ENCODE measurements at regions not wholly inside any gene's neighbourhood (a gene's known extent, or its start where the extent isn't known, plus 50 kb on each side); places are given as distances from the start of the nearest gene placed in this dataset.

GRCh38 chr9:124132671-124133147, 121.1 kb downstream of the LHX2 start:
- WGBS (ENCODE audit: insufficient coverage): 97% methylated on average over 10 of the region's 10 CpGs
- H3K4me1 ChIP-seq (ENCODE audit: control extremely low read depth in 1 of 4, control insufficient read depth in 4 of 4, insufficient read depth in 4 of 4, low read length in 3 of 4): no peaks in the 10 kb centered on the region
- no peaks in the 10 kb centered on the region for H3K36me3 ChIP-seq (ENCODE audit: control insufficient read depth in 4 of 4, insufficient read depth in 4 of 4, low read length in 3 of 4)
- no peaks in the 10 kb centered on the region for H3K9me3 ChIP-seq (ENCODE audit: control extremely low read depth in 1 of 5, control insufficient read depth in 4 of 5, insufficient read depth in 2 of 5, low read depth in 1 of 5, low read length in 4 of 5)
- H3K4me3 ChIP-seq (ENCODE audit: control insufficient read depth in 1 of 7, extremely low read depth in 1 of 7, insufficient read depth in 4 of 7, low read depth in 2 of 7, low read length in 6 of 7): no peak overlapping the region
- POLR2A ChIA-PET: interaction anchor here (0.6 kb wide), 1 partner anchor 189 kb away, joined by 3 read pairs; no protein-coding TSS in a partner anchor
- no peak overlapping the region for H3K27ac ChIP-seq (ENCODE audit: insufficient read depth in 1 of 2, low read depth in 1 of 2, low read length in 2 of 2, poor library complexity in 1 of 2, severe bottlenecking in 2 of 2)
- H3K27me3 ChIP-seq (replicated peaks in 2 of 5; ENCODE audit: control insufficient read depth in 4 of 5, insufficient read depth in 5 of 5, low read length in 4 of 5): no peaks in the 10 kb centered on the region
- DNase-seq: no peak
- CTCF ChIA-PET: interaction anchor here (1.0 to 2.9 kb wide), 9 partner anchors 71 to 255 kb away, joined by 3 to 8 read pairs (median 4); no protein-coding TSS in a partner anchor

GRCh38 chr9:124133727-124134126, 122.2 kb downstream of the LHX2 start:
- WGBS (ENCODE audit: insufficient coverage): 92% methylated on average over 2 of the region's 6 CpGs
- DNase-seq: peak; percentile 51 to 70 (median 65)

GRCh38 chr9:124134526-124134925, 123.0 kb downstream of the LHX2 start:
- CTCF ChIA-PET: interaction anchor here (0.7 to 2.8 kb wide), 4 partner anchors 133 to 185 kb away, joined by 3 to 8 read pairs (median 4); no protein-coding TSS in a partner anchor

More at GRCh38 chr9:124133727-124134126, 122.2 kb downstream of the LHX2 start:
- CTCF ChIA-PET: interaction anchor here (0.7 to 2.9 kb wide), 12 partner anchors 13 to 254 kb away, joined by 3 to 8 read pairs (median 4); no protein-coding TSS in a partner anchor
- POLR2A ChIA-PET: interaction anchor here (0.6 kb wide), 1 partner anchor 269 kb away, joined by 4 read pairs; no protein-coding TSS in a partner anchor
- Histone ChIP-seq H3K4me3 (ENCODE audit: control insufficient read depth in 1 of 7, extremely low read depth in 1 of 7, insufficient read depth in 4 of 7, low read depth in 2 of 7, low read length in 6 of 7) (no peak overlapping the region), H3K27me3 (replicated peaks in 2 of 5; ENCODE audit: control insufficient read depth in 4 of 5, insufficient read depth in 5 of 5, low read length in 4 of 5) (no peaks in the 10 kb centered on the region), H3K27ac (ENCODE audit: insufficient read depth in 1 of 2, low read depth in 1 of 2, low read length in 2 of 2, poor library complexity in 1 of 2, severe bottlenecking in 2 of 2) (no peak overlapping the region), H3K36me3 (ENCODE audit: control insufficient read depth in 4 of 4, insufficient read depth in 4 of 4, low read length in 3 of 4) (no peaks in the 10 kb centered on the region), H3K9me3 (ENCODE audit: control extremely low read depth in 1 of 5, control insufficient read depth in 4 of 5, insufficient read depth in 2 of 5, low read depth in 1 of 5, low read length in 4 of 5) (no peaks in the 10 kb centered on the region), H3K4me1 (ENCODE audit: control extremely low read depth in 1 of 4, control insufficient read depth in 4 of 4, insufficient read depth in 4 of 4, low read length in 3 of 4) (no peaks in the 10 kb centered on the region)

GRCh38 chr9:124135813-124136365, 121.9 kb upstream of the NEK6 start:
- Histone ChIP-seq H3K4me3 (ENCODE audit: control insufficient read depth in 1 of 7, extremely low read depth in 1 of 7, insufficient read depth in 4 of 7, low read depth in 2 of 7, low read length in 6 of 7) (no peak overlapping the region), H3K9me3 (ENCODE audit: control extremely low read depth in 1 of 5, control insufficient read depth in 4 of 5, insufficient read depth in 2 of 5, low read depth in 1 of 5, low read length in 4 of 5) (no peaks in the 10 kb centered on the region), H3K4me1 (ENCODE audit: control extremely low read depth in 1 of 4, control insufficient read depth in 4 of 4, insufficient read depth in 4 of 4, low read length in 3 of 4) (no peaks in the 10 kb centered on the region), H3K36me3 (ENCODE audit: control insufficient read depth in 4 of 4, insufficient read depth in 4 of 4, low read length in 3 of 4) (no peaks in the 10 kb centered on the region), H3K27ac (ENCODE audit: insufficient read depth in 1 of 2, low read depth in 1 of 2, low read length in 2 of 2, poor library complexity in 1 of 2, severe bottlenecking in 2 of 2) (no peak overlapping the region), H3K27me3 (replicated peaks in 2 of 5; ENCODE audit: control insufficient read depth in 4 of 5, insufficient read depth in 5 of 5, low read length in 4 of 5) (no peaks in the 10 kb centered on the region)
- ChIA-PET POLR2A (no interaction called here), CTCF (interaction anchor here (0.8 kb wide), 1 partner anchor 10 kb away, joined by 3 read pairs; no protein-coding TSS in a partner anchor)
- WGBS (ENCODE audit: insufficient coverage): 100% methylated on average over 1 of the region's 1 CpG
- DNase-seq: no peak

More at GRCh38 chr9:124134526-124134925, 123.0 kb downstream of the LHX2 start:
- Histone ChIP-seq H3K4me1 (ENCODE audit: control extremely low read depth in 1 of 4, control insufficient read depth in 4 of 4, insufficient read depth in 4 of 4, low read length in 3 of 4) (no peaks in the 10 kb centered on the region), H3K36me3 (ENCODE audit: control insufficient read depth in 4 of 4, insufficient read depth in 4 of 4, low read length in 3 of 4) (no peaks in the 10 kb centered on the region), H3K27me3 (replicated peaks in 2 of 5; ENCODE audit: control insufficient read depth in 4 of 5, insufficient read depth in 5 of 5, low read length in 4 of 5) (no peaks in the 10 kb centered on the region), H3K4me3 (ENCODE audit: control insufficient read depth in 1 of 7, extremely low read depth in 1 of 7, insufficient read depth in 4 of 7, low read depth in 2 of 7, low read length in 6 of 7) (no peak overlapping the region), H3K27ac (ENCODE audit: insufficient read depth in 1 of 2, low read depth in 1 of 2, low read length in 2 of 2, poor library complexity in 1 of 2, severe bottlenecking in 2 of 2) (no peak overlapping the region), H3K9me3 (ENCODE audit: control extremely low read depth in 1 of 5, control insufficient read depth in 4 of 5, insufficient read depth in 2 of 5, low read depth in 1 of 5, low read length in 4 of 5) (no peaks in the 10 kb centered on the region)
- POLR2A ChIA-PET: no interaction called here
- no peak for DNase-seq
- no CpG with 5 or more reads among the region's 3 CpGs for WGBS (ENCODE audit: insufficient coverage)

- no peaks in the 10 kb centered on the region for H3K4me1 ChIP-seq (ENCODE audit: control extremely low read depth in 1 of 4, control insufficient read depth in 4 of 4, insufficient read depth in 4 of 4, low read length in 3 of 4)
- H3K4me3 ChIP-seq (ENCODE audit: control insufficient read depth in 1 of 7, extremely low read depth in 1 of 7, insufficient read depth in 4 of 7, low read depth in 2 of 7, low read length in 6 of 7): no peak overlapping the region
- no peaks in the 10 kb centered on the region for H3K36me3 ChIP-seq (ENCODE audit: control insufficient read depth in 4 of 4, insufficient read depth in 4 of 4, low read length in 3 of 4)
- H3K9me3 ChIP-seq (ENCODE audit: control extremely low read depth in 1 of 5, control insufficient read depth in 4 of 5, insufficient read depth in 2 of 5, low read depth in 1 of 5, low read length in 4 of 5): no peaks in the 10 kb centered on the region
- no peak for DNase-seq
- ChIA-PET CTCF (no interaction called here), POLR2A (interaction anchor here (0.6 kb wide), 1 partner anchor 24 kb away, joined by 3 read pairs; no protein-coding TSS in a partner anchor)
- H3K27ac ChIP-seq (ENCODE audit: insufficient read depth in 1 of 2, low read depth in 1 of 2, low read length in 2 of 2, poor library complexity in 1 of 2, severe bottlenecking in 2 of 2): no peak overlapping the region
- 99% methylated on average over 7 of the region's 16 CpGs for WGBS (ENCODE audit: insufficient coverage)
- no peaks in the 10 kb centered on the region for H3K27me3 ChIP-seq (replicated peaks in 2 of 5; ENCODE audit: control insufficient read depth in 4 of 5, insufficient read depth in 5 of 5, low read length in 4 of 5)
Measured at GRCh38 chr9:124137009-124137943, 120.5 kb upstream of the NEK6 start.

GRCh38 chr9:124137944-124138335, 119.8 kb upstream of the NEK6 start:
- no peaks in the 10 kb centered on the region for H3K9me3 ChIP-seq (ENCODE audit: control extremely low read depth in 1 of 5, control insufficient read depth in 4 of 5, insufficient read depth in 2 of 5, low read depth in 1 of 5, low read length in 4 of 5)
- no peak overlapping the region for H3K27ac ChIP-seq (ENCODE audit: insufficient read depth in 1 of 2, low read depth in 1 of 2, low read length in 2 of 2, poor library complexity in 1 of 2, severe bottlenecking in 2 of 2)
- H3K36me3 ChIP-seq (ENCODE audit: control insufficient read depth in 4 of 4, insufficient read depth in 4 of 4, low read length in 3 of 4): no peaks in the 10 kb centered on the region
- CTCF ChIA-PET: no interaction called here
- no peak for DNase-seq
- 100% methylated on average over 3 of the region's 3 CpGs for WGBS (ENCODE audit: insufficient coverage)
- H3K4me1 ChIP-seq (ENCODE audit: control extremely low read depth in 1 of 4, control insufficient read depth in 4 of 4, insufficient read depth in 4 of 4, low read length in 3 of 4): no peaks in the 10 kb centered on the region
- H3K27me3 ChIP-seq (replicated peaks in 2 of 5; ENCODE audit: control insufficient read depth in 4 of 5, insufficient read depth in 5 of 5, low read length in 4 of 5): no peaks in the 10 kb centered on the region
- H3K4me3 ChIP-seq (ENCODE audit: control insufficient read depth in 1 of 7, extremely low read depth in 1 of 7, insufficient read depth in 4 of 7, low read depth in 2 of 7, low read length in 6 of 7): no peak overlapping the region
- POLR2A ChIA-PET: no interaction called here

GRCh38 chr9:124139001-124139400, 118.7 kb upstream of the NEK6 start:
- H3K4me3 ChIP-seq (ENCODE audit: control insufficient read depth in 1 of 7, extremely low read depth in 1 of 7, insufficient read depth in 4 of 7, low read depth in 2 of 7, low read length in 6 of 7): no peak overlapping the region
- no peaks in the 10 kb centered on the region for H3K27me3 ChIP-seq (replicated peaks in 2 of 5; ENCODE audit: control insufficient read depth in 4 of 5, insufficient read depth in 5 of 5, low read length in 4 of 5)
- CTCF ChIA-PET: no interaction called here
- POLR2A ChIA-PET: no interaction called here
- H3K4me1 ChIP-seq (ENCODE audit: control extremely low read depth in 1 of 4, control insufficient read depth in 4 of 4, insufficient read depth in 4 of 4, low read length in 3 of 4): no peaks in the 10 kb centered on the region
- no peaks in the 10 kb centered on the region for H3K9me3 ChIP-seq (ENCODE audit: control extremely low read depth in 1 of 5, control insufficient read depth in 4 of 5, insufficient read depth in 2 of 5, low read depth in 1 of 5, low read length in 4 of 5)
- WGBS (ENCODE audit: insufficient coverage): 100% methylated on average over 1 of the region's 1 CpG
- no peak for DNase-seq
- no peaks in the 10 kb centered on the region for H3K36me3 ChIP-seq (ENCODE audit: control insufficient read depth in 4 of 4, insufficient read depth in 4 of 4, low read length in 3 of 4)
- no peak overlapping the region for H3K27ac ChIP-seq (ENCODE audit: insufficient read depth in 1 of 2, low read depth in 1 of 2, low read length in 2 of 2, poor library complexity in 1 of 2, severe bottlenecking in 2 of 2)
